Body of pancreas (tissue), 4 donors: ENCODE measurements at regions not wholly inside any gene's neighbourhood (a gene's known extent, or its start where the extent isn't known, plus 50 kb on each side); places are given as distances from the start of the nearest gene placed in this dataset.

Experiments used
- CTCF ChIP-seq, 7 experiments: fragments of 450-650 bp in 4 of 7; fragments of 200-600 bp in 3 of 7; sonication (generic) in 3 of 7; IDR thresholded peaks; one replicate each; pipeline ENCODE4 v1.5.1; 2016 to 2019; ENCODE audit warnings: antibody characterized with exemption in 7 of 7
- POLR2A ChIP-seq, 3 donors: fragments of 450-650 bp; IDR thresholded peaks; one replicate each; pipeline ENCODE4 v1.6.1; 2016; ENCODE audit warnings: antibody characterized with exemption in 3 of 3, mild to moderate bottlenecking in 2 of 3

- TF ChIP-seq CTCF (IDR thresholded peaks at IDR 0.05) (no peak), POLR2A (IDR thresholded peaks at IDR 0.05) (no peak)
Observed at GRCh38 chr14:100644784-100645183, 57.6 kb upstream of the BEGAIN start.
